GM18502 (cell line): ENCODE measurements at regions not wholly inside any gene's neighbourhood (a gene's known extent, or its start where the extent isn't known, plus 50 kb on each side); places are given as distances from the start of the nearest gene placed in this dataset.
"Not testable (repeated sequence)": the region's sequence is repeated elsewhere in the genome, so short reads cannot be mapped to it uniquely, and the experiment has no call there.

Experiments used
- ATAC-seq: cut with Tn5 transposase; IDR thresholded peaks from one replicate; pipeline ENCODE4 v1.9.1; 2021; ENCODE audit warnings: mild to moderate bottlenecking; ENCODE audit not compliant: unreplicated experiment, poor library complexity

DNA sequence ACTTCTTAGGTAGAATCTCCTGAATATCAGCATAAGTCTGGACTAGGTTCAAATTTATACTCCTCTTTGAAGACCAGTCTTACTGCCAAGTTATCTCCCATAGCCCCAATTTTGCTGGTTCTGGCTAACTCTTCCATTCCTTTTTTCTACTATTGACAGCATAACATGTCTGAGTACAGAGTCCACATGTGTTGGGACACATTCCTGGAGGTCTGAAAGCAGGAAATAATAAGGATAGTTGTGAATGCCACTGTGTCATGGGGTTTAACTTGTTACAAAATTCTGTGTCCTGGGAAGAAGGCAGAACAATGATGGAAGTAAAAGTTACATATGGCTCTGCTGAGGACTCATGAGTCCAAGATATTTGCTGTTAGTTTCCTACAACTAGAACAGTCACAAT is 57.4 kb upstream of the ZBTB20 start:
- ATAC-seq, result no peak

DNA sequence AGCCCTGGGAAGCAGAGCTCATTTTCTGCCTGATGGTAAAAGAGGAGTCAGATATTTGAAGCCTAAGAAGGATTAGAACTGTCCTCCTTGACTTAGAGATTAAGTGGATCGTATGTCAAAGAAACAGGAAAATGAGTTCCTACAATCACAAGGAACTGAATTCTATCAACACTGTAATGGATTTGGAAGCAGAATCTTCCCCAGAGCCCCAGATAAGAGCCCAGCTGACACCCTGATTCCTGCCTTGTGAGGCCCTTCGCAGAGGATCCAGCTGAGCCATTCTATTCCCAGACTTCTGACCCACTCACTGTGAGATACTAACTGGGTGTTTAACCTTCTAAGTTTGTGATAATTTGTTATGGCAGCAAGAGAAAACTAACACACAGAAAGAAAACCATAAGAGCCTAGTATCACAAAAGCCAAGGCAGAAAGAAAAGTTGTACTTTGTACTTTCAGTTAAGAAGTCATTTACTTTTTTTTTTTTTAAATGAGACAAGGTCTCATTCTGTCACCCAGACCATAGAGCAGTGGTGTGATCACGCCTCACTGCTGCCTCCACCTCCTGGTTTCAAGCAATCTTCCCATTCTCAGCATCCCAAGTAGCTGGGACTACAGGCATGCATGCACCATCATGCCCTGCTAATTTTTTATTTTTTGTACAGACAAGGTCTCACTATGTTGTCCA is 61.1 kb upstream of the ZBTB20 start:
- no peak for ATAC-seq

DNA sequence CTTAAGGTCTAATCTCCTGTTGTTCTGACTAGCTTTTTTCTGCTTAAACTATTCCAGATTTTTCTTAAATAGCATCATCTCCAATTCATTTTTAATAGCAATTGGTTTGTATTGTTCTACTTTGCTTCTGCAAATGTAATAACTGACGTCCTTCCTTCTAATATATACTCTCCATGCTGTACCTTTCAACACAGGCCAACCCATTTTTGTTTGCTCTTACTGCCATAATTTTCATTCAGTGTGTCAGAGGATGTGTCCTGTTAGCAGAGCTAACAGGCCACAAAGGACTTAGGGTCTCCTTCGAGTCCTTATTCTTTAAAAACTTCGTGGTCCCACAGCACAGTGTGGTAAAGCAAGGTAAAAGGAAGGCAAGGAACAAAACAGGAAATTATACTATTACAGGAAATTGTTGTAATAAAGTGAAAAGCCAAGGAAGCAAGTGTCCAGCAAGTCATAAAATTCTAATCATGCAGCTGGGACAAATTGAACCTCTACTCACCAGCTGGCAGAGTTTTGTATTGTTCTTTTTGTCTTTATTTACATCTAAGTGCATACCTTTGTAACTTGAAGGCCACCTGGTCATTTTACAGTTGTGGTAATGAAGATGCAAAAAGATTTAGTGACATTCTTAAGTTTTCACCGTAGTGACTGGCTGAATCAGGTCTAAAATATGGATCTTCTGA is 64.9 kb upstream of the ZBTB20 start:
- ATAC-seq, result no peak

DNA sequence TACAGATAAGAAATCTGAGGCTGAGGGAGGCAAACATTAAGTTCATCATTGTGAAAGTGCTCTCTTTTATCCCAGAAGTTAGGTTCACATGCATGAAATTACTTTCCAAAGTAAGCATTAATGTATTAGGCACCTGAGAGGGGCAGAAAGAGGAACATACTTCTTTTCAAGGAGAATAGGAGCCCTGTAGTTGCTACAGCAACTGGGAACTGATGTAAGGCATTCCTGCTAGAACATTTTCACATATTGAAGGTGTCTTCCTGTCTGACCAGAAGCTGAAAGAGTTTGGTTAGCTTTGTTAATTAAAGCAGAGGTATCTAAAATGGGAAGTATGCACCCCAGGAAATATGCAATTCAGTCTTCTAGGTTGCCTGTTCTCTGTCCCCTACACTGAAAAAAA is 65.5 kb upstream of the ZBTB20 start:
- no peak for ATAC-seq

DNA sequence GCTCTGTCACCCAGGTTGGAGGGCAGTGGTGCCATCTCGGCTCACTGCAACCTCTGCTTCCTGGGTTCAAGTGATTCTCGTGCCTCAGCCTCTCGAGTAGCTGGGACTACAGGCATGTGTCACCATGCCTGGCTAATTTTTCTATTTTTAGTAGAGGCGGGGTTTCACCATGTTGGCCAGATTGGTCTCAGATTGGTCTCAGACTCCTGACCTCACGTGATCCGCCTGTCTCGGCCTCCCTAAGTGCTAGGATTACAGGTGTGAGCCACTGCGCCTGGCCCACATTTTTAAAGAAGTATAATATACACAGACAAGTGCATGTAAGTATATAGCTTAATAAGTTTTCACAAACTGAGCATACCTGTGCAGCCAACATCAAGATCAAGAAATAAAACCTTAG is 66.0 kb upstream of the ZBTB20 start:
- ATAC-seq, result not testable (repeated sequence)

DNA sequence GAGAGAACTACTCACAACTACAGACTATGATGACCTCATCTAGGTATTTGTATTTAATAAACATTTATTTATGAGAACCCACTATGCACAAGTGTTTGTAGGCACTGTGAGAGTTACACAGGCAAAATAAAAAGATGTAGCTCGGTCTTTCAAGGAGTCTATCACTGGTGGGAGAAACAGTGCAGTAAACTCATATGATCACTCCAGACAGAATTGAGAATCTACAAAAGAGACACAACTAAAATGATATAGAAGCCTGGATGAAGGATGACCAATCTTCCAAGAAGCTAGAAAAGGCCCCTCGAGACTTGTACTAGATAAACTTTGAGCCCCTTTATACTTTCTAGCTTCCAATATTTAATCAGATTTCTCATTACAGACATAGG is 70.2 kb upstream of the ZBTB20 start:
- ATAC-seq, result no peak

DNA sequence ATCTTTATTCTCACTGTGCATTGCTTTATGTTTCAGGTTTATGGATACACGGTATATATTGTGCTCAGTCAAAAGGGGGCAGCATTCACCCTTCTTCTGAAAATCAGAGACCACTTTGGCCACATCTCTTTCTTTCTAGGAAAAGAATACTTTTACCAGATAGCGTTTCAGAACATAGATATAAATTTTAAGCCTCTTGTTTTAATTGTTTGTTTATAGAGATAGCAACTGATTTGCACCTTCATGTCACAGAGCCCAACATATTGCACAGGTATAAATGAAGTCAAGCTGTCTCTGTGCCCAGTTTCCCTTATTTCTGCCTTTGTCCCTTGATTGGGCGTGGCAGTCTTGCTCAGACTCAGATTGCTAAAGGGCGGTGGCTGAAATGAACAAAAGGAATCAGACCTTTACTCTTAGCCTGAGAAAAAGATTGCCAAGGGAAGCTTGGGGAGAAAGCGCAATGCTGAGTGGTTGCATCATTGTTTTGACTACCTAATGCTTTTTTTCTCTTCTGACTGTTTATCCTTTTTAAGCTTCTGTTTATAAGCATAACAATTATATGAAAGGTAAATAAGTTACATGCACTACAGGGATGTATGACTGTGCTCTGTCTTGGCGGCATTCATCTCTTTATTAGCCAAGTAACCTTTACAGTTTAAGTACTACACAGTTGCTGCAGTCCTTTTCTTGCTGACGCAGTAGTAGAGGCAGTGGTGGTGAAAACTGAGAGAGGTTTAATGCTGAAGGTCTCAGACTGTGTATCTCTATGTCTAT is 70.8 kb upstream of the ZBTB20 start:
- ATAC-seq, result peak; percentile 63

DNA sequence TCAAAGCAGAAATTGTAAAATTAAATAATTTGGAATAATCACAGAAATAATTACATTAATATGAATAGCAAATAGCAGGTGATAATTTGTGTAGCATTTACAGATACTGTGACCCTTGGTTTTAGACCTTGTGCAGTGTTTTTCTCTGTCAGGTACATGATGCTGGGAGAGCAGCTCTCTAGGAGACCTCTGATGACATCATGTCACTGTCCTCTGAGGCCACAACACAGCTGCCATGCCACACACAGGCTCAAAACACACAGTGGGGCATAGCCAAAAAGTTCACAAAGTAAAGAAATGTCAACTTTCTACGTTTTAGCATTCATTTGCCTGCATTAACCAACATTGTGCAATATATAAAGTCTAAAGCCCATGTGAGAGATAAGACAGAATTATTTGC is 71.8 kb upstream of the ZBTB20 start:
- no peak for ATAC-seq

DNA sequence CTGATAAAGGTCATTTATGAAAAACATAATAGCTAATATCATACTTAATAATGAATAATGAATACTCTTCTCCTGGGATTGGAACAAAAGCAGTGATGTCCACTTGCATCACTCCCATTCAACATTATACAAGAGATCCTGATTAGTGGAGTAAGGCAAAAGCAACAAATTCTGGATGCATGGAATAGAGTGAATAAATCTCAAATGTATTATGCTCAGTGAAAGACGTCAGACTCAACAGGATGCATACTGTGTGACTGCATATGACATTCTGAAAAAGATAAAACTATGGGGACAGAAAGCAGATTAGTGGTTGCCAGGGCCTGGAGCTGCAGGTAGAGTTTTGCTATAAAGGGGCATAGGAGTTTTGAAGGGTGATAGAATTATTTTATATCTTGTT is 77.6 kb upstream of the ZBTB20 start:
- no peak for ATAC-seq

DNA sequence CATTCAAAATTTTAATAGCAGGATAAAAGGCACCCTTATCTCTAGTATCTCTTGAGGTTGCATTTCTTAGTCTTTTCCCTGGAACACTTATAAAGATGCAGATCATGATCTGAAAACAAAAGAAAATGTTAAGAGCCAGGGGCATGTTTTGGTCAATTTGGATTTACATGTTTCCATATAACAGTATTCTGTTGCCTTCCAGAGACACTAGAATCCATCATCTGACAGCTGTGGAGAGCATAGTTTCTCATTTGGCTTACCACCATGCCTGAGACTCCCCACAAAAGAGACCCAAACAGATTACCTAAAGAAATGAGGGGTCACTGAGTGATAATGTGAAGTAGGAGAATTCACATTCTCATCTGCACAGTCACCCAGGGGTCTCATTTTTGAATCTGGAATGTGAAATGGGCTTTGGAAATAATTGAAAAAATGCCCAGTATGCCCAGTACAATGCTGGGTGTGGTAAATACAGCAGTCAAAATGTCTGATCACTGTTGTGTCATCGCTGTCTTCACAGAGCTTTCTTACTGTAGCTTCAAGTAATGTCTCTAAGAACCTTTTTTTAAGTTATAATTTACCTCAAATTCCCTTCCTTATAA is 79.9 kb upstream of the ZBTB20 start:
- no peak for ATAC-seq

DNA sequence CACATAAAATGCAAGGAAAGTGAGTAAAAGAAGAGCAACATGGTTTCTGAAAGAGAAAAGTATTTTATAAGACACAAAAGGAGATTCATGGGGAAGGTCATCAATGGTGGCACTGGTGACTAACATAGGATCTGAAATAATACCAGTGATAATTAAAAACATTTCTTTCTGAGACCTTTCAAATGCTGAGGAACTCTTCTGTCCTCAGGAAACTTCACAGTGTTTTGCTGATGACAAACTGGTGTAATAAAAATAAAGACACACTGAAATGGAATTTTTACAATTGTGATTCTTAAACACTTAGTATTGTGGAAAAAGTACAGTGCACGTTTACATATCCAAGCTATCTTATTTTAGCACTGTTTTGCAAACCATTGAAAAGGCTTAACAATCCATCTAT is 80.4 kb upstream of the ZBTB20 start:
- ATAC-seq, result no peak

DNA sequence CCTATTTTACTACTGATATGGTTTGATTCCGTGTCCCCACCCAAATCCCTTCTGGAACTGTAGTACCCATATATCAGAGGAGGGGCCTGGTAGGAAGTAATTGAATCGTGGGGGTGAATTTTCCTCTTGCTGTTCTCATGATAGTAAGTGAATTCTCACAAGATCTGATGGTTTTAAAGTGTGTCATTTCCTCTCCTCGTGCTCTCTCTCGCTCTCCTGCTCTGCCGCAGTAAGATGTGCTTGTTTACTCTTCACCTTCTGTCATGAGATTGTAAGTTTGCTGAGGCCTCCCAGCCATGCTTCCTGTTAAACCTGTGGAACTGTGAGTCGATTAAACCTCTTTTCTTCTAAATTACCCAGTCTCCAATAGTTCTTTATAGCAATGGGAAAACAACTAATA is 81.2 kb upstream of the ZBTB20 start:
- ATAC-seq, result no peak

DNA sequence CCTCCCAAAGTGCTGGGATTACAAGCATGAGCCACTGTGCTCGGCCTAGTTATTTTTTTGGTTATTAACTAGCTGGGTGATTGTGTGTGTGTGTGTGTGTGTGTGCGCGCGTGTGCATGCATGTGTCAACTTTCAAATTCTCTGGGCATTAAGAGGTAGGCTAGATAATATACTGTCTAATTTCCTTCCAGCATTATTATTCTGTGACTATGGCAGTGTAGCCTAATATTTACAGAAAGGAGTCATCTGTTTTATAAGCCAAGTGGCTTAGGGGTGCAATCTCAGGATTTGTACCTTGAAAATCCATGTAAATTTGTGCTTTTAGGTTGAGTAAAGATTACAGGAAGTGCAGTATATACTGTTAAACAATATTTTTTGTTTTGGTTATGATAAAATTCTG is 85.1 kb upstream of the ZBTB20 start:
- no peak for ATAC-seq

DNA sequence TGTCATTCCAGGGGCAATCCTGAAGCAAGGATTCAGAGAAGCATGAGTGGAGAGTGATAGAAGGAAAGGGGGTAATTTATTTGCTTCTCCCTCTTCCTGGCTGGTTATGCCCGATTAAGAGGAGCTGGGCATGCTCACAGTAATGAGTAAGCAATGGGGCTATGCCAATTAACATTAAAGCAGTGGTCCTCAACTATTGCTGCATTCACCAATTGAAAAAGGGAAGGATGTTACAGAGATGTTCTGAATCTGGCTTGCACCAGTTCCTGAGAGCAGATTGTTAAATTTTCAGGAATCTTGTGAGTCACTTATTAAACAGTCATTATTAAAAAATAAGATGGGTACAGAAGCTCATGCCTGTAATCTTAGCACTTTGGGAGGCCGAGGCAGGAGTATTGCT is 85.9 kb upstream of the ZBTB20 start:
- no peak for ATAC-seq

DNA sequence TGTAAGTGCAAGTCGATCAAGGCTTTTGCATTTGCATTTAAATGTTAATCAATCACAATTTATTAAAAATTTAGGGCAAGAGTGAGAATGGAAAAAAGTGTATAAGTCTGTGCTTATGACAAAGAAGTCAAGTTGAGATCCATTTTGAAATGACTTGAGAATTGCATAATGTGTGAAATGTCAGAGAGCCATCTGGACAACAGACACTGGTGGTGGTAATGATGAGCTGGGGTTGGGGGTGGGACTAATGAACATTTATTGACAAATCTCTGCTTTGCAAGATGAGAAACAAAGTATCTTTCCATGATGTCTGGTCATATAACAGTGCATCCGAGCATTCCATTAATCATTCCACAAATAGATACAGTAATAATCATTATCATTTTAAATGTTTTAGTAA is 89.4 kb upstream of the ZBTB20 start:
- ATAC-seq, result no peak

DNA sequence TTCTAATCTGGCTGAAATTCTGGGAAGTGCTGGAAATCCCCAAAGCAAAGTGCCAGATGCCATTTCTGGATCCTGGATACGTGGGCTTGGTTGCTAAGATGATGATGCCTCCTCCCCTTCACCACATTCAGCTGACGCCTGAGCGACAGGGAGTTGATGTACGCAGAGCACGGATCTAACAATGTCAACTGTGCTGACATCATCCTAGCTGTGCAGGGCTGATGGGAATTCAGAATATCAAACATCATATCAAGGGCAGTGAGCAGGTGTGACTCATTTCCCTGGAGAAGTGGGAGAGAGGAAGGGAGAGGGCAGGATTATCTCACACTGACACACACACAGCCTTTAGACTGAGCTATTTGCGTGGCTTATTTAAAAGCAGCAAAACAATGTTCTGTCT is 92.6 kb upstream of the ZBTB20 start:
- ATAC-seq, result no peak

DNA sequence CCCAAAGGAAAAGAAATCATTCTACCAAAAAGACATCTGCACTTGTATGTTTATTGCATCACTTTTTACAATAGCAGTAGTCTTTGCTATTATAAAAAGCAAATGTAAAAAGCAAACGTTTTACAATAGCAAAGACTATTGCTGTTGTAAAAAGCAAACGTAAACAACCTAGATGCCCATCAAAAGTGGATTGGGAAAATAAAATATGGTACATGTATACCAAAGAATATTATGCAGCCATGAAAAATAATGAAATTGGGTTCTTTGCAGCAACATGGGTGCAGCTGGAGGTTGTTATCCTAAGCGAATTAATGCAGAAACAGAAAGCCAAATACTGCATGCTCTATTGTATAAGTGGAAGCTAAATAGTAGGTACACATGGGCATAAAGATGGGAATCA is 97.3 kb upstream of the ZBTB20 start:
- no peak for ATAC-seq

DNA sequence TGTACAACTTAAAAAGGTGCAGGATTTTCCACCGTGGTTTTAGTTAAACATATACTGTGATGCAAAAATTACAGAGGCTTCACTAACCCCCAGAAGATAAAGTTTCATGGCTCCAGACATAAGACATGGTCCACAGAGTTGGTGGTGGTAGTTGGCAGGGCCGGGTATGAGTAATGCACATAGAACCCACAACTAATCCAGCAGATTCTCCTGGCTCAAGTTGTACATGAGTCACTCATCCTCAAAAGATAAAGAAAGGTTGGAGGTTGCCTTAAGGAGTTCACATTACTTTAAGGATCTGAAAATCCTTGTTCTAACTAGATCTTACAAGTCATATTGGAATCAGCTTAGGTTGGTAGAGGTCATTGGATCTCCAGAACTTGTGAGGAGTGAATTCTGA is 98.3 kb upstream of the ZBTB20 start:
- no peak for ATAC-seq

DNA sequence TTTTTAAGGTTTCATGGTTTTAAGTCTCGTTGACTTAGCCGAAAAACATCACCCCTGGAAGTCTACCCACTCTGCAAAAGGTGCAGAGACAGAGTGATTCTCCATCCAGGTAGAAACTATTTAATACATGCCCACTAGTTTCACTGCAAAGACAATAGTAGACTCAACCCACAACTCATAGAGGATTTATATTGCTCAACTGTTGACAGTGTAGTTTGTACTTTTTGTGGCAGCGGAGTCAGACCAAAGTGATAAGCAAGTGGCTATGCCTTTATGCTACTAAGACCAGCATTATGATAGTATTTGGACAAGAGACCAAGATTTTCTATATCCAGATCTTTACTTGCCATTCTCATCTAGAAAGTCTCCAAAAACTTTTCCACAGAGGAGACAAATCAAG is 98.8 kb upstream of the ZBTB20 start:
- ATAC-seq, result no peak

DNA sequence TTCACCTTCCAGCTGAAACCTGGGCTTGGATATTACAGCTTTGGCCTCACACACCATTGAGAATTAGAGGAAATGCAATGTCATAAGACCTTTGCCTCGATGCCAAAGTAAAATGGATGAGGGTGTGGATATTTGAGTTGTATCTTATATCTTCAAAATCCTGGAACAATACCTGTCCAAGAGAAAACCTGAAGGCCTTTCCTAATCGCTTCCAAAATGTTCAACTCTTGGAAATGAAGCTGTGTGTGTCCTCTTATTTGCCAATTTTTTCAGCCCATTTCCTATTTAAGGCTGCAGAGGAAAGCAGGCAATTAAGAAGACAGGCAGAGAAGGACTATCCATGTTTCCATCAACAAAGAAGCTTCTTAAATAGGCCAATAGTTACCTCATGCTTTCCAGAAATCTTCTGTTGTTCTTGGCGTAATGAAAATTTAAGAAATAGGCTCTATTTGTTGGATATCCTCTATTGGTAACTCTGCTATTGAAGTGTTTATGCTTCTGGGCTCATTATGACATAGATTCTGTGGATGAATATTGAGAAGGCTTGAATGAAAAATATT is 99.5 kb upstream of the ZBTB20 start:
- no peak for ATAC-seq

DNA sequence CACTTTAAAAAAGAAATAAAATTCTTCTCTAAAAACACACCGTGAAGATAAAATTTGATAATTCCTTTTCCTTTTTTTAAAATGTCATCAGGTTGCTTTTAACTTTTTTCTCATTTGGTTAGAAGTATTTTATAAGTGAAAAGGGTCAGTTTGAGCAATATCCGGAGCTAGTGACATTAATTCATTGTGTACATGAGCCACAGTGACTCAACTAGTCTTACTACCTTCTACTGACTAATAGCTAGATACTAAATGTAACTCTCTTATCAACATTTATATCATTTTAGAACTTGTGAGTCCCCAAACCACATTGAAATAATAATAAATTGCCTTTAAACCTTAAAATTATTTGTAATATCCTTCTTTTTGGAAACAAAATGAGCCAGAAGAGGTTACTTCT is 101.2 kb upstream of the ZBTB20 start:
- ATAC-seq, result no peak
